ENCODE measurements at regions not wholly inside any gene's neighbourhood (a gene's known extent, or its start where the extent isn't known, plus 50 kb on each side); places are given as distances from the start of the nearest gene placed in this dataset.

- Mint-ChIP-seq H3K27ac (no peak overlapping the region), H3K36me3 (ENCODE audit: insufficient read depth) (peaks cover 1% of the 10 kb centered on the region), H3K4me1 (ENCODE audit: low read depth) (no peaks in the 10 kb centered on the region), H3K9me3 (ENCODE audit: low read depth) (peaks cover 14% of the 10 kb centered on the region), H3K27me3 (no peaks in the 10 kb centered on the region), H3K4me3 (ENCODE audit: low read depth) (no peak overlapping the region)
- no peak for DNase-seq (ENCODE audit: low spot score, unreplicated experiment)
- TF ChIP-seq CTCF (IDR thresholded peaks at IDR 0.05; ENCODE audit: unreplicated experiment), result no peak
Observed at GRCh38 chr3:6039971-6040370, 820.9 kb upstream of the GRM7 start.

- no peak for DNase-seq (ENCODE audit: low spot score, unreplicated experiment)
- Mint-ChIP-seq H3K4me1 (ENCODE audit: low read depth) (no peaks in the 10 kb centered on the region), H3K27ac (no peak overlapping the region), H3K4me3 (ENCODE audit: low read depth) (no peak overlapping the region), H3K27me3 (no peaks in the 10 kb centered on the region), H3K9me3 (ENCODE audit: low read depth) (peaks cover 12% of the 10 kb centered on the region), H3K36me3 (ENCODE audit: insufficient read depth) (no peaks in the 10 kb centered on the region)
- no peak for TF ChIP-seq CTCF (IDR thresholded peaks at IDR 0.05; ENCODE audit: unreplicated experiment)
Observed at GRCh38 chr3:6041894-6042293, 819.0 kb upstream of the GRM7 start.

GRCh38 chr3:6047016-6047415 lies 813.9 kb upstream of the GRM7 start:
- Mint-ChIP-seq H3K27me3 (no peaks in the 10 kb centered on the region), H3K36me3 (ENCODE audit: insufficient read depth) (peaks cover 1% of the 10 kb centered on the region), H3K27ac (no peak overlapping the region), H3K4me1 (ENCODE audit: low read depth) (no peaks in the 10 kb centered on the region), H3K4me3 (ENCODE audit: low read depth) (no peak overlapping the region), H3K9me3 (ENCODE audit: low read depth) (peaks cover 30% of the 10 kb centered on the region)
- TF ChIP-seq CTCF (IDR thresholded peaks at IDR 0.05; ENCODE audit: unreplicated experiment), result no peak
- no peak for DNase-seq (ENCODE audit: low spot score, unreplicated experiment)

- no peaks in the 10 kb centered on the region for H3K27me3 Mint-ChIP-seq
- H3K9me3 Mint-ChIP-seq (ENCODE audit: low read depth), result no peaks in the 10 kb centered on the region
- TF ChIP-seq CTCF (IDR thresholded peaks at IDR 0.05; ENCODE audit: unreplicated experiment), result no peak
- no peaks in the 10 kb centered on the region for H3K36me3 Mint-ChIP-seq (ENCODE audit: insufficient read depth)
- H3K4me3 Mint-ChIP-seq (ENCODE audit: low read depth), result no peak overlapping the region
- DNase-seq (ENCODE audit: low spot score, unreplicated experiment), result no peak
- no peak overlapping the region for H3K27ac Mint-ChIP-seq
- no peaks in the 10 kb centered on the region for H3K4me1 Mint-ChIP-seq (ENCODE audit: low read depth)
Observed at GRCh38 chr3:6060251-6060650, 800.7 kb upstream of the GRM7 start.

- Mint-ChIP-seq H3K36me3 (ENCODE audit: insufficient read depth) (no peaks in the 10 kb centered on the region), H3K27me3 (no peaks in the 10 kb centered on the region), H3K4me3 (ENCODE audit: low read depth) (no peak overlapping the region), H3K9me3 (ENCODE audit: low read depth) (no peaks in the 10 kb centered on the region), H3K4me1 (ENCODE audit: low read depth) (peaks cover 8% of the 10 kb centered on the region), H3K27ac (no peak overlapping the region)
- no peak for TF ChIP-seq CTCF (IDR thresholded peaks at IDR 0.05; ENCODE audit: unreplicated experiment)
- DNase-seq (ENCODE audit: low spot score, unreplicated experiment), result no peak
Observed at GRCh38 chr3:6062261-6063187, 798.4 kb upstream of the GRM7 start.
